ENCODE measurements at regions not wholly inside any gene's neighbourhood (a gene's known extent, or its start where the extent isn't known, plus 50 kb on each side); places are given as distances from the start of the nearest gene placed in this dataset.

DNA sequence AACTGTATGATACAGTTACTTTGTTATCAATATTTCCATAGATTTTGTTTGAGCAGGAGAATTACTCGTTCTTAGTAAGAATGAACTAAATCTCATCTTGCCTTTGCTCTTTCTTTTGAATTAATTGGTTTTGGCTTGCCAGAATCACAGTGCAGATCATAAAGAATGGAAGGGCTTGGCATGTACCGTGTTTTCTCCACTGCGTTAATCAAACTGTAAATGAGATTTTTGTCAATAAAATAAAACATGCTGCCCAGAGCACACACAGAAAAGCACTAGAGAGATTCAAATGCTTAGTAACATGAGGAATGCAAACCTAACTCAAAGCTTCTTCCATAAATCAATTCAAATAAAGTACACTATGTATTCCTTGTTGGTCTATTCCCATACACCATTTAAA, 229.6 kb upstream of the CDH2 start:
- POLR2A ChIA-PET: no interaction called here
- intact Hi-C loops (cut with micrococcal nuclease): no loop called here
- Mint-ChIP-seq H3K27ac (ENCODE audit: low read depth, unreplicated experiment) (no peak overlapping the region), H3K27me3 (ENCODE audit: insufficient read depth, unreplicated experiment) (no peaks in the 10 kb centered on the region), H3K4me3 (ENCODE audit: unreplicated experiment) (no peak overlapping the region), H3K4me1 (ENCODE audit: insufficient read depth, unreplicated experiment) (no peaks in the 10 kb centered on the region), H3K9me3 (ENCODE audit: unreplicated experiment) (no peaks in the 10 kb centered on the region), H3K36me3 (ENCODE audit: insufficient read depth, unreplicated experiment) (no peaks in the 10 kb centered on the region)
- no peak for DNase-seq (ENCODE audit: unreplicated experiment)
- CTCF ChIA-PET: no interaction called here
- BruUV-seq (replicated peaks): no TSS peak
- TF ChIP-seq, protein P1, sequence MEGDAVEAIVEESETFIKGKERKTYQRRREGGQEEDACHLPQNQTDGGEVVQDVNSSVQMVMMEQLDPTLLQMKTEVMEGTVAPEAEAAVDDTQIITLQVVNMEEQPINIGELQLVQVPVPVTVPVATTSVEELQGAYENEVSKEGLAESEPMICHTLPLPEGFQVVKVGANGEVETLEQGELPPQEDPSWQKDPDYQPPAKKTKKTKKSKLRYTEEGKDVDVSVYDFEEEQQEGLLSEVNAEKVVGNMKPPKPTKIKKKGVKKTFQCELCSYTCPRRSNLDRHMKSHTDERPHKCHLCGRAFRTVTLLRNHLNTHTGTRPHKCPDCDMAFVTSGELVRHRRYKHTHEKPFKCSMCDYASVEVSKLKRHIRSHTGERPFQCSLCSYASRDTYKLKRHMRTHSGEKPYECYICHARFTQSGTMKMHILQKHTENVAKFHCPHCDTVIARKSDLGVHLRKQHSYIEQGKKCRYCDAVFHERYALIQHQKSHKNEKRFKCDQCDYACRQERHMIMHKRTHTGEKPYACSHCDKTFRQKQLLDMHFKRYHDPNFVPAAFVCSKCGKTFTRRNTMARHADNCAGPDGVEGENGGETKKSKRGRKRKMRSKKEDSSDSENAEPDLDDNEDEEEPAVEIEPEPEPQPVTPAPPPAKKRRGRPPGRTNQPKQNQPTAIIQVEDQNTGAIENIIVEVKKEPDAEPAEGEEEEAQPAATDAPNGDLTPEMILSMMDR (IDR thresholded peaks at IDR 0.05; ENCODE audit: unreplicated experiment): no peak

DNA sequence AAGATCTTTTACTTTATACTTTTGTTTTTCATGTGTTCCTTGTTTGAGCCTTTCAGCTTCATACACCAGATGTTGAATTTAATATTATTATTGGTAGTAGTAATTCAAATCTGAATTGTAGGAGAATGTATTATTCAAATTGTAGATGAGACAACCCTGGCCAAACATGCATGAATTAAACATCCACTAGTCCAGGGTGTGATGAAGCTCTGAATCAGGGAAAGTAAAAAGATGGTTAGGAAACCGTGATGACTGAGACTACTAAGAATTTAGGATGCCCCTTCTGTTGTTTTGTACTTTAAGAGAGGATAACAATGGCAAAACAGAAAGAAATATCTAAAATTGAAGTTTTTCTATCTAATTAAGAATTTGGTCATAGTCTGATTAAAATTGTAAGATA, 227.8 kb upstream of the CDH2 start:
- TF ChIP-seq, protein P1 (IDR thresholded peaks at IDR 0.05; ENCODE audit: unreplicated experiment): no peak
- BruUV-seq (replicated peaks): no TSS peak
- H3K4me1 Mint-ChIP-seq (ENCODE audit: insufficient read depth, unreplicated experiment): no peaks in the 10 kb centered on the region
- POLR2A ChIA-PET: no interaction called here
- no peak for DNase-seq (ENCODE audit: unreplicated experiment)
- CTCF ChIA-PET: no interaction called here
- H3K4me3 Mint-ChIP-seq (ENCODE audit: unreplicated experiment): no peak overlapping the region
- no peaks in the 10 kb centered on the region for H3K36me3 Mint-ChIP-seq (ENCODE audit: insufficient read depth, unreplicated experiment)
- H3K27me3 Mint-ChIP-seq (ENCODE audit: insufficient read depth, unreplicated experiment): no peaks in the 10 kb centered on the region
- H3K9me3 Mint-ChIP-seq (ENCODE audit: unreplicated experiment): no peaks in the 10 kb centered on the region
- intact Hi-C loops (cut with micrococcal nuclease): no loop called here
- no peak overlapping the region for H3K27ac Mint-ChIP-seq (ENCODE audit: low read depth, unreplicated experiment)

DNA sequence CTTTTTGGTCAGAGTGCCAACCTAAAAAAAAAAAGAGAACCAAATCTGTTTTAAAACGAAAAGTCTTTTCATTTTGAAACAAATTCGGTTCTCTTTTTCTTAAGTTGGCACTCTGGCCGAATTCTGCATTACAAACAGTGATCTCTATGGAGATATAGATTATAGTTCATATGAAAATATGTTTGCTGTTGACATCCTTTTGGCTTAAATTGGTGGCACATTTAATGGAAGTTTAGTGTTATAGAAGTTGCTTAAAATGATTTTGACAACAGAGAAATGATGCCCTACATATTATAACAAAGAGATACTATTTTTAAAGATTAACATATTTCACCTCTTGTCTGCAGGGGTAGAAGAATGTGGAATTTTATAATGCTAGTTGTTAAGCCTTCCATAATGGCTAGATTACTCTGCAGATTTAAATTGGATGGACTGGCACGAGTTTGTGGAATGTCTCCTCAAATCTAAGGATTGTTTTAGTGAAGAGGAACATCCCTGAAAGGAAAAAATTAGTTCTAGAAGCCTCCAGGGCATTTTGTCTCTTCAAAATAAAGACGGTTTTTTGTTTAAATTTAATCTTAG, 222.9 kb upstream of the CDH2 start:
- Mint-ChIP-seq H3K27ac (ENCODE audit: low read depth, unreplicated experiment) (no peak overlapping the region), H3K9me3 (ENCODE audit: unreplicated experiment) (no peaks in the 10 kb centered on the region), H3K27me3 (ENCODE audit: insufficient read depth, unreplicated experiment) (no peaks in the 10 kb centered on the region), H3K4me3 (ENCODE audit: unreplicated experiment) (no peak overlapping the region), H3K36me3 (ENCODE audit: insufficient read depth, unreplicated experiment) (no peaks in the 10 kb centered on the region), H3K4me1 (ENCODE audit: insufficient read depth, unreplicated experiment) (no peaks in the 10 kb centered on the region)
- TF ChIP-seq, protein P1 (IDR thresholded peaks at IDR 0.05; ENCODE audit: unreplicated experiment): no peak
- no peak for DNase-seq (ENCODE audit: unreplicated experiment)
- ChIA-PET CTCF (no interaction called here), POLR2A (no interaction called here)
- intact Hi-C loops (cut with micrococcal nuclease): no loop called here
- no TSS peak for BruUV-seq (replicated peaks)

DNA sequence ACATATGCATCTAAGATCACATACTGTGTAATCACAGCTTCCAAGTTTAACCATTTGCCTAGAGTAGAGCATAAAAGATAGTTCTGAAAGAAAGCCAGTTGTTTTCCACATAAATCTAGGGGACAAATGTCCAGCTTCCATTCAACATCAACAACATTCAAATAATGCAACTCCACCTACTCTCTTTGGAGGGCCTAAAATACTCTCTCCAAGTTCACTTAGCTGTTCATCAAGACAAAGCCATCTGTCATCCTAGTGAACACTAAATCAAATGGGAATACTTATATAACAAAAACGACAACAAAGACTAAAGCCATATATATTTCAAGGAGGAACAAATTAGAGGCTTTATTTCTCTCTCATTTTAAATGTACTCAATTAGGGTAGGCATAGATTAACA, 221.5 kb upstream of the CDH2 start:
- DNase-seq (ENCODE audit: unreplicated experiment): no peak
- Mint-ChIP-seq H3K4me3 (ENCODE audit: unreplicated experiment) (no peak overlapping the region), H3K4me1 (ENCODE audit: insufficient read depth, unreplicated experiment) (no peaks in the 10 kb centered on the region), H3K9me3 (ENCODE audit: unreplicated experiment) (no peaks in the 10 kb centered on the region), H3K27me3 (ENCODE audit: insufficient read depth, unreplicated experiment) (no peaks in the 10 kb centered on the region), H3K36me3 (ENCODE audit: insufficient read depth, unreplicated experiment) (no peaks in the 10 kb centered on the region), H3K27ac (ENCODE audit: low read depth, unreplicated experiment) (no peak overlapping the region)
- intact Hi-C loops (cut with micrococcal nuclease): no loop called here
- ChIA-PET POLR2A (no interaction called here), CTCF (no interaction called here)
- TF ChIP-seq, protein P1 (IDR thresholded peaks at IDR 0.05; ENCODE audit: unreplicated experiment): no peak
- no TSS peak for BruUV-seq (replicated peaks)

Data from MCF 10A (cell line).